WTC11 (cell line): ENCODE measurements at regions not wholly inside any gene's neighbourhood (a gene's known extent, or its start where the extent isn't known, plus 50 kb on each side); places are given as distances from the start of the nearest gene placed in this dataset.

Source experiments
- ATAC-seq: fragments of 200-7000 bp; cut with Tn5 transposase; 2 replicates; pipeline ENCODE4 v1.10.0; 2021; ENCODE audit warnings: mild to moderate bottlenecking, moderate library complexity
- CTCF ChIA-PET: fragments of 300-600 bp; sonication (Branson Sonifier 250); formaldehyde crosslinking; loops from one replicate; lab custom pipeline; 2021; ENCODE audit warnings: antibody characterized with exemption; lab: Charles Lee
- POLR2A ChIA-PET: fragments of 350-600 bp; sonication (Branson Sonifier 250); formaldehyde crosslinking; loops from one replicate; lab custom pipeline; 2021; ENCODE audit warnings: antibody characterized with exemption; lab: Charles Lee
- DNase-seq: peaks from one replicate; pipeline ENCODE4 v3.0.0; 2021; ENCODE audit warnings: low spot score
- H3K27ac Mint-ChIP-seq: 2 replicates; pipeline ENCODE4 v1.8.0; 2021; ENCODE audit warnings: mixed read lengths
- H3K27me3 Mint-ChIP-seq: 2 replicates; pipeline ENCODE4 v1.8.0; 2021; ENCODE audit warnings: low read depth, mild to moderate bottlenecking, moderate library complexity, mixed read lengths
- H3K36me3 Mint-ChIP-seq: 2 replicates; pipeline ENCODE4 v1.8.0; 2021; ENCODE audit warnings: mixed read lengths
- H3K4me1 Mint-ChIP-seq: 2 replicates; pipeline ENCODE4 v1.8.0; 2022; ENCODE audit warnings: mixed read lengths
- H3K4me3 Mint-ChIP-seq: 2 replicates; pipeline ENCODE4 v1.8.0; 2021; ENCODE audit warnings: mild to moderate bottlenecking, moderate library complexity, mixed read lengths
- H3K9me3 Mint-ChIP-seq: 2 replicates; pipeline ENCODE4 v1.8.0; 2021; ENCODE audit warnings: mixed read lengths
- CBFB ChIP-seq: sonication (generic); formaldehyde crosslinking; IDR thresholded peaks from 2 replicates; pipeline ENCODE4 v1.8.1; 2022; ENCODE audit warnings: mild to moderate bottlenecking, low read depth, missing genetic modification reagents
- CREB1 ChIP-seq: sonication (generic); formaldehyde crosslinking; IDR thresholded peaks from 2 replicates; pipeline ENCODE4 v1.8.0; 2023; ENCODE audit warnings: mild to moderate bottlenecking, missing genetic modification reagents
- MXD4 ChIP-seq: fragments of 250-450 bp; sonication (Bioruptor Pico); IDR thresholded peaks from 2 replicates; pipeline ENCODE4 v1.8.0; 2021; ENCODE audit warnings: mild to moderate bottlenecking, moderate library complexity, borderline replicate concordance
- NFYB ChIP-seq: sonication (generic); formaldehyde crosslinking; conservative IDR thresholded peaks from 2 replicates; pipeline ENCODE4 v1.8.0; 2022; ENCODE audit warnings: low read depth, missing genetic modification reagents
- RORB ChIP-seq: fragments of 250-450 bp; sonication (Bioruptor Pico); IDR thresholded peaks from 2 replicates; pipeline ENCODE4 v1.9.0; 2021; ENCODE audit warnings: mild to moderate bottlenecking
- TP53 ChIP-seq: sonication (generic); formaldehyde crosslinking; IDR thresholded peaks from 2 replicates; pipeline ENCODE4 v1.8.1; 2023; ENCODE audit warnings: mild to moderate bottlenecking, missing genetic modification reagents
- ZNF138 ChIP-seq: sonication (generic); formaldehyde crosslinking; conservative IDR thresholded peaks from 2 replicates; pipeline ENCODE4 v1.8.1; 2022; ENCODE audit warnings: mild to moderate bottlenecking, moderate library complexity, missing genetic modification reagents
- ZNF263 ChIP-seq: sonication (generic); formaldehyde crosslinking; IDR thresholded peaks from 2 replicates; pipeline ENCODE4 v1.8.1; 2022; ENCODE audit warnings: low read depth, mild to moderate bottlenecking, moderate library complexity, missing genetic modification reagents
- ZNF317 ChIP-seq: sonication (generic); formaldehyde crosslinking; IDR thresholded peaks from 2 replicates; pipeline ENCODE4 v1.8.1; 2023; ENCODE audit warnings: low read depth, mild to moderate bottlenecking, moderate library complexity, missing genetic modification reagents, borderline replicate concordance
- ZNF396 ChIP-seq: fragments of 250-450 bp; sonication (Bioruptor Pico); IDR thresholded peaks from 2 replicates; pipeline ENCODE4 v1.8.0; 2021; ENCODE audit warnings: mild to moderate bottlenecking, moderate library complexity, borderline replicate concordance
- TF ChIP-seq, protein P1 (sequence below): sonication (generic); formaldehyde crosslinking; IDR thresholded peaks from 2 replicates; pipeline ENCODE4 v1.8.1; 2022; ENCODE audit warnings: mild to moderate bottlenecking, moderate library complexity, missing genetic modification reagents
- TF ChIP-seq, protein P2 (sequence below): fragments of 250-450 bp; sonication (Bioruptor Pico); IDR thresholded peaks from 2 replicates; pipeline ENCODE4 v1.9.0; 2021; ENCODE audit warnings: moderate library complexity, mild to moderate bottlenecking, inconsistent platforms, borderline replicate concordance
- TF ChIP-seq, protein P3 (sequence below): fragments of 250-450 bp; sonication (Bioruptor Pico); conservative IDR thresholded peaks from 2 replicates; pipeline ENCODE4 v1.9.0; 2021; ENCODE audit warnings: mild to moderate bottlenecking
- TF ChIP-seq, protein P4 (sequence below): sonication (generic); formaldehyde crosslinking; IDR thresholded peaks from 2 replicates; pipeline ENCODE4 v1.8.1; 2023; ENCODE audit warnings: mild to moderate bottlenecking, missing genetic modification reagents, moderate library complexity
- TF ChIP-seq, protein P5 (sequence below): fragments of 250-450 bp; sonication (Bioruptor Pico); IDR thresholded peaks from 2 replicates; pipeline ENCODE4 v1.9.0; 2021; ENCODE audit warnings: mild to moderate bottlenecking, borderline replicate concordance
- TF ChIP-seq, protein P6 (sequence below): sonication (generic); formaldehyde crosslinking; IDR thresholded peaks from 2 replicates; pipeline ENCODE4 v1.8.1; 2023; ENCODE audit warnings: mild to moderate bottlenecking, missing genetic modification reagents

DNA sequence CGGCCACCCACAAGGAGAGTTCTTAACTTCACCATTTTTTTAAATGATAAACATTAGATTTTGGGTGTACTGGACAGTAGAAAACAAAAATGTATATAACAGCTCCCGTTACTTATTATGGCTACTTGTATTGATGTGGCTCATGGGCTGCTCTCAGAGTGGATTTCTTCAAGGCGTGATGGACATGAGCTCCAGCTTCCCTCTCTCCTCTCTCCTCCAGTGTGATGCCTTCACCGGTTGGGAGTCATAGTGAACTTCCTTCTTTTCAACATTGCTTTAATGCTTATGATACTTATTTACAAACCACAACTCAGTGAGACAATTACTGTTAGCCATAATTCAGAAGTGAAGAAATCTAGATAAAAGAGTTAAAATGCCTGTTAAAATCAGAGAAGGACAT lies 515.2 kb downstream of the RNF144A start (continued):
- TF ChIP-seq TP53 (CRISPR knock-in tag), result no peak
- TF ChIP-seq ZNF396 (CRISPR knock-in tag), result no peak
- TF ChIP-seq ZNF263 (CRISPR knock-in tag), result no peak
- TF ChIP-seq, protein P1, sequence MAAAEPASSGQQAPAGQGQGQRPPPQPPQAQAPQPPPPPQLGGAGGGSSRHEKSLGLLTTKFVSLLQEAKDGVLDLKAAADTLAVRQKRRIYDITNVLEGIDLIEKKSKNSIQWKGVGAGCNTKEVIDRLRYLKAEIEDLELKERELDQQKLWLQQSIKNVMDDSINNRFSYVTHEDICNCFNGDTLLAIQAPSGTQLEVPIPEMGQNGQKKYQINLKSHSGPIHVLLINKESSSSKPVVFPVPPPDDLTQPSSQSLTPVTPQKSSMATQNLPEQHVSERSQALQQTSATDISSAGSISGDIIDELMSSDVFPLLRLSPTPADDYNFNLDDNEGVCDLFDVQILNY (CRISPR knock-in tag), result no peak
- TF ChIP-seq, protein P2, sequence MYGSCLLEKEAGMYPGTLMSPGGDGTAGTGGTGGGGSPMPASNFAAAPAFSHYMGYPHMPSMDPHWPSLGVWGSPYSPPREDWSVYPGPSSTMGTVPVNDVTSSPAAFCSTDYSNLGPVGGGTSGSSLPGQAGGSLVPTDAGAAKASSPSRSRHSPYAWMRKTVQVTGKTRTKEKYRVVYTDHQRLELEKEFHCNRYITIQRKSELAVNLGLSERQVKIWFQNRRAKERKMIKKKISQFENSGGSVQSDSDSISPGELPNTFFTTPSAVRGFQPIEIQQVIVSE (CRISPR knock-in tag), result no peak
- TF ChIP-seq, protein P3, sequence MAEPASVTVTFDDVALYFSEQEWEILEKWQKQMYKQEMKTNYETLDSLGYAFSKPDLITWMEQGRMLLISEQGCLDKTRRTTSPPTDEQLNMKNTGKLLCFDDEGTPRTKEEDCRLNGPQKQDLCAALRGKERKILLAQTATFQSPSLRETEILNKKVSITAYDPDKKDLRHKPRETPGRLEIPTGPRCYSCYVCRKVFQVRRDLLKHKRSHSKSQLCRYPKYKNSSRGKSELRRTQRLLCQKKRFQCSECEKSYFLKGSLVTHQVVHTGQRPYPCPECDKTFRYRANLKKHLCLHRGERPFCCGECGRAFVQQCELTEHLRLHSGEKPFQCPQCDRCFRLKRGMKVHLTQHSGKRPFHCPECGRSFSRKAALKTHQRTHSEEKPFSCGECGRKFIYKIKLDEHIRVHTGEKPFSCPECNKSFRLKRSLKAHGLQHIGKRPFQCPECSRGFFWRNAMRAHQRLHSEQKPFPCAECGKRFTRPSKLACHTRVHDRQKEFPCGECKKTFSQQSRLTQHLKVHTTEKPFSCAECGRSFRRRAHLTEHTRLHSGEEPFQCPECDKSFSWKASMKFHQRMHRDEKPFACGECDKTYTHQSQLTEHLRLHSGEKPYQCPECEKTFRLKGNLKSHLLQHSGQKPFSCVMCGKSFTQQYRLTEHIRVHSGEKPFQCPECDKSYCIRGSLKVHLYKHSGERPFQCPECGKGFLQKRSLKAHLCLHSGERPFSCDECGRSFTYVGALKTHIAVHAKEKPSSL, result no peak
- TF ChIP-seq, all 79 proteins: peak for 0

DNA sequence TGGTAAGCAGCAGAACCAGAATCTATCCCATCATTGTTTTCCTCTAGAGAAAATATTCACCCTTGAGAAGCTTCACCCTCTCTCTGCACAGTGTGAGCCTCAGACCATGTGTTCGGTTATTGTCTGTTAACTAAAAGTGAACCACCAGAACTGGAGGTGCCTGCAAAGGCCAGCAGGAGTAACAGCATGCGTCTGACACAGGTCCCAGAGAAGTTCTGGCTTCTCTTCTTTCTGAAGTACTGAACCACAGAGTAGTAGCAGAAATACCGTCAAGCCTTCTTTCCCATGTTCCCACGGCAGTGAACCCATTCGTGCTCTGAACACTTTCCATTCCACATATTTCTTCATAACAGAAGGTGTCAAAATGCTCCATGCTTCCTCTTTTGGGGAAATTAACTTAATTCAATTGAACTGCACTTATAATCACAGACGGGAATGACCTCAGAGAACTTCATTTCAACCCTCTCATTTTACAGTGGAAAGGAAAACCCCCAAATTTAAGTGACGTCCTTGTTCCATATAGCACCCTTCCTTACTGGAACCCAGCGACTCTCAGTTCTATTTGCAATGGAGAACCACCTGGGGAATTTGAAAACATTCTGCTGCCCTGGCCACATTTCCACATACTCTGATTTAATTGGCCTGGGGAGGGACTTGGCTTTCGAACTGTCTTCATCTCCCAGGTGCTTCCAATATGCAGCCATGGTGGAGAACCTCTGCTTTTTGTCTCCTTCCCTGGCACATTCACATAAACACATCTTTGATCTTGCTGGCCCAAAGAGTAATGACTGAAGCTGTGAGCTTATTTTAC lies 519.1 kb downstream of the RNF144A start:
- peaks cover 21% of the 10 kb centered on the region for H3K36me3 Mint-ChIP-seq
- H3K27ac Mint-ChIP-seq, result no peak overlapping the region
- ATAC-seq (no peak), DNase-seq (no peak)
- ChIA-PET POLR2A (no interaction called here), CTCF (no interaction called here)
- no peak overlapping the region for H3K4me3 Mint-ChIP-seq
- TF ChIP-seq, protein P4, sequence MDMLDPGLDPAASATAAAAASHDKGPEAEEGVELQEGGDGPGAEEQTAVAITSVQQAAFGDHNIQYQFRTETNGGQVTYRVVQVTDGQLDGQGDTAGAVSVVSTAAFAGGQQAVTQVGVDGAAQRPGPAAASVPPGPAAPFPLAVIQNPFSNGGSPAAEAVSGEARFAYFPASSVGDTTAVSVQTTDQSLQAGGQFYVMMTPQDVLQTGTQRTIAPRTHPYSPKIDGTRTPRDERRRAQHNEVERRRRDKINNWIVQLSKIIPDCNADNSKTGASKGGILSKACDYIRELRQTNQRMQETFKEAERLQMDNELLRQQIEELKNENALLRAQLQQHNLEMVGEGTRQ, result no peak
- no peak for TF ChIP-seq ZNF138 (CRISPR knock-in tag)
- TF ChIP-seq, protein P2 (CRISPR knock-in tag), result no peak
- TF ChIP-seq, protein P5, sequence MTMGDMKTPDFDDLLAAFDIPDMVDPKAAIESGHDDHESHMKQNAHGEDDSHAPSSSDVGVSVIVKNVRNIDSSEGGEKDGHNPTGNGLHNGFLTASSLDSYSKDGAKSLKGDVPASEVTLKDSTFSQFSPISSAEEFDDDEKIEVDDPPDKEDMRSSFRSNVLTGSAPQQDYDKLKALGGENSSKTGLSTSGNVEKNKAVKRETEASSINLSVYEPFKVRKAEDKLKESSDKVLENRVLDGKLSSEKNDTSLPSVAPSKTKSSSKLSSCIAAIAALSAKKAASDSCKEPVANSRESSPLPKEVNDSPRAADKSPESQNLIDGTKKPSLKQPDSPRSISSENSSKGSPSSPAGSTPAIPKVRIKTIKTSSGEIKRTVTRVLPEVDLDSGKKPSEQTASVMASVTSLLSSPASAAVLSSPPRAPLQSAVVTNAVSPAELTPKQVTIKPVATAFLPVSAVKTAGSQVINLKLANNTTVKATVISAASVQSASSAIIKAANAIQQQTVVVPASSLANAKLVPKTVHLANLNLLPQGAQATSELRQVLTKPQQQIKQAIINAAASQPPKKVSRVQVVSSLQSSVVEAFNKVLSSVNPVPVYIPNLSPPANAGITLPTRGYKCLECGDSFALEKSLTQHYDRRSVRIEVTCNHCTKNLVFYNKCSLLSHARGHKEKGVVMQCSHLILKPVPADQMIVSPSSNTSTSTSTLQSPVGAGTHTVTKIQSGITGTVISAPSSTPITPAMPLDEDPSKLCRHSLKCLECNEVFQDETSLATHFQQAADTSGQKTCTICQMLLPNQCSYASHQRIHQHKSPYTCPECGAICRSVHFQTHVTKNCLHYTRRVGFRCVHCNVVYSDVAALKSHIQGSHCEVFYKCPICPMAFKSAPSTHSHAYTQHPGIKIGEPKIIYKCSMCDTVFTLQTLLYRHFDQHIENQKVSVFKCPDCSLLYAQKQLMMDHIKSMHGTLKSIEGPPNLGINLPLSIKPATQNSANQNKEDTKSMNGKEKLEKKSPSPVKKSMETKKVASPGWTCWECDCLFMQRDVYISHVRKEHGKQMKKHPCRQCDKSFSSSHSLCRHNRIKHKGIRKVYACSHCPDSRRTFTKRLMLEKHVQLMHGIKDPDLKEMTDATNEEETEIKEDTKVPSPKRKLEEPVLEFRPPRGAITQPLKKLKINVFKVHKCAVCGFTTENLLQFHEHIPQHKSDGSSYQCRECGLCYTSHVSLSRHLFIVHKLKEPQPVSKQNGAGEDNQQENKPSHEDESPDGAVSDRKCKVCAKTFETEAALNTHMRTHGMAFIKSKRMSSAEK (CRISPR knock-in tag), result no peak
- TF ChIP-seq ZNF317, result no peak
- TF ChIP-seq, protein P6, sequence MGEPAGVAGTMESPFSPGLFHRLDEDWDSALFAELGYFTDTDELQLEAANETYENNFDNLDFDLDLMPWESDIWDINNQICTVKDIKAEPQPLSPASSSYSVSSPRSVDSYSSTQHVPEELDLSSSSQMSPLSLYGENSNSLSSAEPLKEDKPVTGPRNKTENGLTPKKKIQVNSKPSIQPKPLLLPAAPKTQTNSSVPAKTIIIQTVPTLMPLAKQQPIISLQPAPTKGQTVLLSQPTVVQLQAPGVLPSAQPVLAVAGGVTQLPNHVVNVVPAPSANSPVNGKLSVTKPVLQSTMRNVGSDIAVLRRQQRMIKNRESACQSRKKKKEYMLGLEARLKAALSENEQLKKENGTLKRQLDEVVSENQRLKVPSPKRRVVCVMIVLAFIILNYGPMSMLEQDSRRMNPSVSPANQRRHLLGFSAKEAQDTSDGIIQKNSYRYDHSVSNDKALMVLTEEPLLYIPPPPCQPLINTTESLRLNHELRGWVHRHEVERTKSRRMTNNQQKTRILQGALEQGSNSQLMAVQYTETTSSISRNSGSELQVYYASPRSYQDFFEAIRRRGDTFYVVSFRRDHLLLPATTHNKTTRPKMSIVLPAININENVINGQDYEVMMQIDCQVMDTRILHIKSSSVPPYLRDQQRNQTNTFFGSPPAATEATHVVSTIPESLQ (CRISPR knock-in tag), result no peak
- TF ChIP-seq CBFB (CRISPR knock-in tag), result no peak
- no peak for TF ChIP-seq CREB1 (CRISPR knock-in tag)
- no peak for TF ChIP-seq MXD4 (CRISPR knock-in tag)
- TF ChIP-seq NFYB (CRISPR knock-in tag), result no peak
- TF ChIP-seq RORB (CRISPR knock-in tag), result no peak
- peaks cover 10% of the 10 kb centered on the region for H3K4me1 Mint-ChIP-seq
- H3K27me3 Mint-ChIP-seq, result no peaks in the 10 kb centered on the region; the same call in none of the 2 replicates
- peaks cover 35% of the 10 kb centered on the region for H3K9me3 Mint-ChIP-seq
